GM11168 (cell line): ENCODE measurements at regions not wholly inside any gene's neighbourhood (a gene's known extent, or its start where the extent isn't known, plus 50 kb on each side); places are given as distances from the start of the nearest gene placed in this dataset.
"Not testable (repeated sequence)": the region's sequence is repeated elsewhere in the genome, so short reads cannot be mapped to it uniquely, and the experiment has no call there.

Source experiments
- in situ Hi-C: fragments of 300-500 bp; cut with MboI; formaldehyde crosslinking; loops from one replicate; pipeline ENCODE4 v1.12.0; 2022; ENCODE audit warnings: low sequenced_read_pairs; ENCODE audit not compliant: unreplicated experiment

GRCh38 chrX:16067886-16068515, 55.4 kb upstream of the GRPR start:
- in situ Hi-C loops = no loop called here

GRCh38 chrX:16063921-16064320, 59.4 kb upstream of the GRPR start:
- in situ Hi-C loops = no loop called here

GRCh38 chrX:16063141-16063540, 60.2 kb upstream of the GRPR start:
- in situ Hi-C loops = no loop called here

GRCh38 chrX:16061296-16061695, 62.1 kb upstream of the GRPR start:
- in situ Hi-C loops = no loop called here

- in situ Hi-C loops = no loop called here
These were observed 63.1 kb upstream of the GRPR start for GRCh38 chrX:16060252-16060651.

- in situ Hi-C loops = not testable (repeated sequence)
These were observed 74.2 kb upstream of the GRPR start for GRCh38 chrX:16049126-16049525.

- in situ Hi-C loops = no loop called here
These were observed 80.4 kb upstream of the GRPR start for GRCh38 chrX:16042980-16043379.

- in situ Hi-C loops = no loop called here
These were observed 83.5 kb upstream of the GRPR start for GRCh38 chrX:16039834-16040233.

GRCh38 chrX:16039363-16039762, 84.0 kb upstream of the GRPR start:
- in situ Hi-C loops = no loop called here

- in situ Hi-C loops = no loop called here
These were observed 90.0 kb upstream of the GRPR start for GRCh38 chrX:16033331-16033730.

GRCh38 chrX:16028576-16028975, 94.8 kb upstream of the GRPR start:
- in situ Hi-C loops = no loop called here

- in situ Hi-C loops = no loop called here
These were observed 99.3 kb upstream of the GRPR start for GRCh38 chrX:16023790-16024734.

GRCh38 chrX:16022580-16023200, 100.7 kb upstream of the GRPR start:
- in situ Hi-C loops = no loop called here

- in situ Hi-C loops = no loop called here
These were observed 105.1 kb upstream of the GRPR start for GRCh38 chrX:16018291-16018690.

- in situ Hi-C loops = no loop called here
These were observed 109.2 kb upstream of the GRPR start for GRCh38 chrX:16014171-16014570.

- in situ Hi-C loops = no loop called here
These were observed 111.1 kb upstream of the GRPR start for GRCh38 chrX:16012250-16012649.

- in situ Hi-C loops = no loop called here
These were observed 117.4 kb upstream of the GRPR start for GRCh38 chrX:16005917-16006316.

GRCh38 chrX:16002185-16002584, 121.2 kb upstream of the GRPR start:
- in situ Hi-C loops = no loop called here

GRCh38 chrX:15998350-15998749, 125.0 kb upstream of the GRPR start:
- in situ Hi-C loops = no loop called here

GRCh38 chrX:15989716-15990115, 133.6 kb upstream of the GRPR start:
- in situ Hi-C loops = no loop called here
